KOPT-K1 (cell line): ENCODE measurements at regions not wholly inside any gene's neighbourhood (a gene's known extent, or its start where the extent isn't known, plus 50 kb on each side); places are given as distances from the start of the nearest gene placed in this dataset.
A peak's percentile ranks its signal among the peaks of the same experiment; 100 is the strongest.

ENCODE experiments used
- H3K27ac ChIP-seq: fragments of 200-600 bp; sonication (generic); 2 replicates; pipeline ENCODE4 v1.5.1; 2016; ENCODE audit warnings: antibody characterized with exemption, mild to moderate bottlenecking, low read depth, low read length; ENCODE audit not compliant: poor library complexity, severe bottlenecking
- H3K36me3 ChIP-seq: fragments of 200-600 bp; sonication (generic); 2 replicates; pipeline ENCODE4 v1.5.1; 2017; ENCODE audit warnings: antibody characterized with exemption, mild to moderate bottlenecking, low read length, moderate library complexity; ENCODE audit not compliant: insufficient read depth
- H3K9me3 ChIP-seq: fragments of 200-600 bp; sonication (generic); 2 replicates; pipeline ENCODE4 v1.5.1; 2017; ENCODE audit warnings: antibody characterized with exemption, low read length, mild to moderate bottlenecking; ENCODE audit not compliant: insufficient read depth, poor library complexity, severe bottlenecking

GRCh38 chr20:24166412-24166811, 177.8 kb upstream of the GGTLC1 start:
- H3K27ac ChIP-seq, result no peak overlapping the region
- H3K9me3 ChIP-seq, result no peaks in the 10 kb centered on the region
- no peaks in the 10 kb centered on the region for H3K36me3 ChIP-seq

DNA sequence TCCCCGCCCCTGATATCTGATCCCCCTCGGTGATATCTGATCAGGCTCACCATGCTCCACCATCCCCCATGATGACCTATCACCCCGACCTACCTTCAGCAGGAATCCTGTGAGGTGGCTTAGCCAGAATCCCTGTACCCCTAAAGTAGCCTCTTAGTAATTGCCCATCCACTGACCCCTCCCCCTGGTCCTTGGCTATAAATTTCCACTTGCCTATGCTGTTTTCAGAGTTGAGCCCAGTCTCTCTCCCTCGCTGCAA, 177.5 kb upstream of the GGTLC1 start:
- H3K36me3 ChIP-seq, result no peaks in the 10 kb centered on the region
- H3K9me3 ChIP-seq, result no peaks in the 10 kb centered on the region
- no peak overlapping the region for H3K27ac ChIP-seq

- Histone ChIP-seq H3K9me3 (no peaks in the 10 kb centered on the region), H3K36me3 (no peaks in the 10 kb centered on the region), H3K27ac (no peak overlapping the region)
Observed at GRCh38 chr20:24165301-24166122, 176.9 kb upstream of the GGTLC1 start.

DNA sequence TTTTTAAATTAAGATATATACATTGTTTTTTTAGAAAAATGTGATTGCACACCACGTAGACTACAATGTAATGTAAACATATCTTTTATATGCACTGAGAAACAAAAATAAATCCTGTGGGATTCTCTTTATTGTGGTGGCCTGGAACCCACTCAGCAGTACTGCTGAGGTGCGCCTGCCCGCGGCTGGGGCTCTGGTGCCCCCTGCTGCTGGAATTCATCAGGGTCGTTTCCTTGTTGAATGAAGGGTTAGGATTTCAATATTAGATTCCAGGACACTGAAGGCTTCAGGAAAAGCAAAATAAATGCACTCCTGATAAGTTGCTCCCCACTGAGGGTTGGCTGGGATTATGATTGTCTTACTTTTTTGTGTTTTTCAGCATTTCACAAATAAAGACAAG, 175.8 kb upstream of the GGTLC1 start:
- Histone ChIP-seq H3K36me3 (no peaks in the 10 kb centered on the region), H3K27ac (no peak overlapping the region), H3K9me3 (no peaks in the 10 kb centered on the region)

DNA sequence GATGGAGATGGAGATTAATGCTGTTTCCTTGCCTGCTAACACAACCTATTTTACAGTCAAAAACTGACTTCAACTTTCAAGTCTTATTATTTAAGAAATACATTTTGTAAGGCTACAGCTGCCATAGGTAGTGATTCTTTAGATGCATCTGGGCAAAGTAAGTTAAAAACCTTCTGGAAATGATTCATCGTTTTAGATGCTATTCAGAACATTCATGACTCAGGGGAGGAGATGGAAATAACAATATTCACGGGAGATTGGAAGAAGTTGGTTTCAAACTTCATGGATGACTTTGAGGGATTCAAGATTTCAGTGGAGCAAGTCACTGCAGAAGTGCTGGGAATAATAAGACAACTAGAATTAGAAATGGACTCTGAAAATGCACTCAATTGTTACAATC, 174.9 kb upstream of the GGTLC1 start:
- Histone ChIP-seq H3K36me3 (no peaks in the 10 kb centered on the region), H3K27ac (no peak overlapping the region), H3K9me3 (no peaks in the 10 kb centered on the region)

- Histone ChIP-seq H3K36me3 (no peaks in the 10 kb centered on the region), H3K27ac (no peak overlapping the region), H3K9me3 (no peaks in the 10 kb centered on the region)
Observed at GRCh38 chr20:24160563-24161281, 172.1 kb upstream of the GGTLC1 start.

- H3K36me3 ChIP-seq, result no peaks in the 10 kb centered on the region
- no peaks in the 10 kb centered on the region for H3K9me3 ChIP-seq
- H3K27ac ChIP-seq, result no peak overlapping the region
Observed at GRCh38 chr20:24158281-24158680, 169.7 kb upstream of the GGTLC1 start.

DNA sequence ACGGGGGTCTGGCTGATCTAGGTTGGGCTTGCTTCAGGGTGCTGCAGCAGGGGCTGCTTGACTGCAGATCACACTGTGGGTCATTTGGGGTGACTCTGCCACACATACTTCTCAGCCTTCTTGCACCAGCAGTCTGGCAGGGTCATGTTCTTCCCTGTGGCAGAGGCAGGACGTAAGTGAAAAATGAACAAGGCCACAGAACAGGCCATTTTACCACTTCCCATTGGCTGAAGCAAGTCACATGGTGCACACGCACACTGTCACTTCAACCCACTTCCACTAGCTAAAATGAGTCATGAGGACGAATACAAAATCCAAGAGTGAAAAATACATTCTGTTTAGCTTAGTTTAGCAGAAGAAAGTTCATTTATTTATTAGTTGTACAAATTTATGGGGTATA, 168.6 kb upstream of the GGTLC1 start:
- Histone ChIP-seq H3K36me3 (no peaks in the 10 kb centered on the region), H3K9me3 (no peaks in the 10 kb centered on the region), H3K27ac (no peak overlapping the region)

DNA sequence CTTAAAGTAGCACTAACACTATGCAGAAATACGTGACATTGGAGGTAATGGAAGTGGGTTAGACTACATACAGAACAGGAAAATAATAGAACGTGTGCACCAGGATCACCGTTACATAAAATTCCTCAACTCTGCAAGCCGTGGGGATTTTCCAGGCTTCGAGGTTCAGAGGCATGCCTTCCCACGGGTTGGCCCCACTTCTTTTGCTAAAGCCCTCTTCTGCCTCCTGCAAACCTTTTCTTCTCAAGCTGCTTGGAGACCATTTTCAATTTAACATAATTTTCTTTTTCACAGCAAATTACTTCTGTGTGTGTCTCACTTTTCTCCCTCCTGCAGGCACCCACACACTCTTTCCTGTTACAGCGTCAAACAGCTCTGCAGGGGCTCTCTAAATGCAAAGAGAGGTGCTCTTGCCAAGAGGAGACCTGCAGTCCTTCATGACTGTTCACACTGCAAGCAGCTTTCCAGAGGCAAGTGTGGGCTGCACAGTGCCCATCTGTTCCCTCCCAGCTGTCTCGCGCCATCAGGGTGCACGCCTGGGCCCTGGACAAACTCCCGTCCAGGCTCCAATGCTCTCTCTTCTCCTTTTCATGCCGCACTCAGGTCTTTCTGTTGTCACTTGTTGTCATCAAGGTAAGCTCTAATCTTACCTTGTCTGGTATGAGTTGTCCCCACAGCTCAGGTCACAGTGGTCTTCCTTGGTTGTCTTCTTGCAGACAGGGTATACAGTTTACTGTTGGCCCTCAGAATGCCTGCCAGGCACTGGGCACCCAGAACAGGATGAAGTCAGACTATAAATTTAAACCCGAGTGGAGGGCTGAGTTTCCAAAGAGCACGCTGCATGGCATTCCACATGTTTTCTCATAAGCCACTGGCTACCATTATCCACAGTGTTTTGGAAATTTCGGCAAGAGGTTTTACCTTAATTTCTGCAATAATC, 164.8 kb upstream of the GGTLC1 start:
- Histone ChIP-seq H3K9me3 (peaks cover 18% of the 10 kb centered on the region), H3K27ac (no peak overlapping the region), H3K36me3 (no peaks in the 10 kb centered on the region)

DNA sequence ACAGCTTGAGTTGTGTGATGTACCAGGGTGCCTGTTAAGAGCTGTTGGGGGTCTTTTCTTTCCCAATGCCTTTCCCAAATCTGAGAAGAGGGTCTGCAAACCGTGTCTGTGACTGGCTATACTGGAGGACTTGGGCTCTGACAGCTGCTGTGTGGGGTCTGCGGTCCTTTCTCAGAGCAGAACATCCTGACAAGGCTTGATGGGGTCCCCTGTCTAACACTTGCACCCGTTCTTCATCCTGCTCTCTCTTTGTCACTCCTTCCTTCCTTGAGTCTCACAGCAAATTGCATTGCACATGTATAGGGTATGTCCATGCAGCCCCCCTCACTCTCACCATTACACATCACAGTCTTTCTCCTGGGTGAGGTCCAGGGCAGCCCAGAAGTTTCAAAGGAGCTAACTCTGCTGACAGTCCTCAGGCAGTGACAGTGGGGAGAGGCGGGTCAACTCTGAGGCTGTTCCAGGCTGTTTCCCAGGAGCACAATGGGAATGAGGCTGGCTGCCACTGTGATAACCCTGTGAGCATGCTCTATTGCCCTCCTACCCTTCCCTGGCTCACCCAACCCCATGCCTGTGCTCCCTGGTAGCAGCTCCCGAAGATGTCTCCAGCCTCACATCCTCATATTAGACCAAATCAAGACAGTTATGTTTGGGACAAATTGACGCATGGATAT, 163.2 kb upstream of the GGTLC1 start:
- H3K9me3 ChIP-seq, result peaks cover 19% of the 10 kb centered on the region
- H3K27ac ChIP-seq, result no peak overlapping the region

GRCh38 chr20:24150406-24150805, 161.8 kb upstream of the GGTLC1 start:
- Histone ChIP-seq H3K9me3 (peaks cover 19% of the 10 kb centered on the region), H3K36me3 (no peaks in the 10 kb centered on the region), H3K27ac (no peak overlapping the region)

More for the DNA sequence above, 163.2 kb upstream of the GGTLC1 start:
- no peaks in the 10 kb centered on the region for H3K36me3 ChIP-seq

- H3K9me3 ChIP-seq, result peaks cover 19% of the 10 kb centered on the region
- H3K27ac ChIP-seq, result no peak overlapping the region
- H3K36me3 ChIP-seq, result no peaks in the 10 kb centered on the region
Observed at GRCh38 chr20:24149881-24150307, 161.3 kb upstream of the GGTLC1 start.

- Histone ChIP-seq H3K27ac (peak overlapping the region; percentile 47), H3K9me3 (peaks cover 19% of the 10 kb centered on the region), H3K36me3 (no peaks in the 10 kb centered on the region)
Observed at GRCh38 chr20:24149175-24149574, 160.6 kb upstream of the GGTLC1 start.

DNA sequence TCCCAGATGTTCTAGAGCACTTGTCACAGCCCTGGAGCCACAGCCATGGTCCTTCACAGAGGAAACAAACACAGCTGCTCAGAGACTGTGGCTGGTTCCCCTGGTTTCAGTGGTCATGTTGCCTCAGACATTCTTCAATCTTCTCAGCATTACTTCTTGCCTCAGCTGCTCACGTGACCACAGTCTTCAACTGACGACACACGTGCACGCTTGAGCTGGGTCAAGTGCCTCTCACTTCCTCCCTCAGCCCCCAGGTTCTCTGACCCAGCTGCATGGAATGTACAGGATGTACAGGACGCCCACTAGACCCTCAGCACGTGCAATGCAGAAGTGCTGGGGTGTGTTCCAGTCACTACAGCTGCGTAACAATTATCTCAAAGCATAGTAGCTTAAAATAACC, 159.8 kb upstream of the GGTLC1 start:
- peak overlapping the region; percentile 47 for H3K27ac ChIP-seq
- no peaks in the 10 kb centered on the region for H3K36me3 ChIP-seq
- peaks cover 19% of the 10 kb centered on the region for H3K9me3 ChIP-seq

- Histone ChIP-seq H3K36me3 (no peaks in the 10 kb centered on the region), H3K9me3 (peaks cover 19% of the 10 kb centered on the region), H3K27ac (peak overlapping the region; percentile 47)
Observed at GRCh38 chr20:24147961-24148360, 159.4 kb upstream of the GGTLC1 start.
